HG02759 (cell line): ENCODE measurements at regions not wholly inside any gene's neighbourhood (a gene's known extent, or its start where the extent isn't known, plus 50 kb on each side); places are given as distances from the start of the nearest gene placed in this dataset.
"Not testable (repeated sequence)": the region's sequence is repeated elsewhere in the genome, so short reads cannot be mapped to it uniquely, and the experiment has no call there.

Source experiments
- ATAC-seq: cut with Tn5 transposase; IDR thresholded peaks from one replicate; pipeline ENCODE4 v1.9.1; 2021; ENCODE audit warnings: mild to moderate bottlenecking, moderate library complexity; ENCODE audit not compliant: unreplicated experiment

- no peak for ATAC-seq
These were observed 1350.2 kb upstream of the RAG2 start for GRCh38 chr11:37948258-37948657.

DNA sequence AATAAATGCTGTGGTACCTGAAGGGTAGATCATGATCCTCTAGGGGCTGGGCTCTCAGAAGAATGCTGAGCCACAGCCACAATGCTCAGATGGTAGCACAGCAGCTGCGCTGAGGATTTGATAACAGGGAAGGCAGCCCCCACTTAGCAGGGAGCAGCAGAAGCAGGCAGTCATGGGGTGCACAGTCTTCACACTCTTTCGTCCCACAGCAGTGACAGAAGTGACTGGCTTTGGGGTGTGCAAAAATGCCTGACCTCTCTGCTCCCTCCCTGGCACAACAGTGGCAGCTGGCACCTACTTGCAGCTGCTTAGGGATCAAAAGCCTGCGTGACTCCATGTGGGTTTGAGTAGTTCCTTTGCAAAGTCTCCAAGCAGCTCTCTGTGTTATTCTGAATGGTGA is 1349.8 kb upstream of the RAG2 start:
- ATAC-seq = no peak

- peak; percentile 80 for ATAC-seq
These were observed 1348.2 kb upstream of the RAG2 start for GRCh38 chr11:37946155-37946766.

- ATAC-seq = no peak
These were observed 1344.0 kb upstream of the RAG2 start for GRCh38 chr11:37942081-37942480.

DNA sequence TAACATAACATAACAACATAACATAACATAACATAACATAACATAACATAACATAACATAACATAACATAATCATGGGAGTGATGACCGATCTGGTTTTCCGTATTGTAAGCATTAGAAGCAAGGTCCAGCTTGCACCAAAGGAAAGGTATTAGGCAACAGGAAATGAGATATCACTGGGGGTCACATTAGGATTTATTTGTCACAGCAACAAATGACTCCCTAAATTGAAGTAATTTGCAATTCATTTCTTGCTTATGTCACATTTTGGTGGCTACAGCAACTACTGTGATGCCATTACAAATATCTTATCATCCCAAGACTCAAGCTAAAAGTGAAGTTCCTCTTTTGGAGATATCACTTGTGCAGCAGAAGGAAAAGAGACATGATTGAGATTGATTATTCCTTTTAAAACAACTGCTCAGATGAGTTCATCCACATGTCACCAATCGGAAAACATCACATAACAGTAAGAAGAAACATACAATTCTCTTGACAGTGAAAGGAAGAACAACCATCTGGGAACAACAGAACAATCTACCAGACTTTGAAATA is 1331.1 kb upstream of the RAG2 start:
- ATAC-seq = no peak

DNA sequence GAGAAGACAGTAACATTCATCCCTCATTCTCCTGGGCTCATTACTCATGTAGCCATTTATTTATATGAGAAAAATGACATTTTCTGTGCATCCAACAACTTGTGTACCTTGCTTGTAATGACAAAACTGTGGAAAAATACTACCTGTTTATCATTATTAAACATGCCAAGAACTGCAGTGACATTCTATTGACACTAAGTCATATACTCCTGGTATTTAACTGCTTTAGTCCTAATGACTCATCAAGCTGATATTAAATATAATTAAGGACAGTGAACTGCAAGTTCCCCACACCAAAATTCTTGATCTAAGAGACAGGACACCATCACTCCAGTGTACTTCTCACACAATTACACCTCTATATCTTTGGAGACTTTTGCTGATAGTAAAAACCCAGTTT is 1328.7 kb upstream of the RAG2 start:
- no peak for ATAC-seq

GRCh38 chr11:37916331-37916730 is 1318.3 kb upstream of the RAG2 start:
- no peak for ATAC-seq

DNA sequence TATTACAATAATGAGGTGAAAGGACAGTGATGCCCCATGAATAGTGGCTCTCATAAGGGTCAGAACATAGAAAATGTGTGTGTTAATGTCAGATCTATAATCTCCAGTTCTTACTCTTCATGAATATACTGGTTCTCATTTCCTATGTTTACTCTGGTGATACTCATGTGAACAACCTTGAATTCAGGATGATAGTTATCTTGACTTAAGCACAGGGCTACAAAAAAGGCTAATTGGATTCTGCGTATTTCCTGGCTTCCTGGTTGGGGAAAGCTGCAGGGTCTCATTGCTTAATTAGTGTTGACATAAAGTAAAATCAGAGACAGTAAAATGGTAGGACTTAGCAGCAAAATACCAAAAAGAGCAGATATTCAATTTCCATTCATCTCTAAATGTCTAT is 1316.8 kb upstream of the RAG2 start:
- no peak for ATAC-seq

GRCh38 chr11:37908219-37908548 is 1310.1 kb upstream of the RAG2 start:
- ATAC-seq = no peak

DNA sequence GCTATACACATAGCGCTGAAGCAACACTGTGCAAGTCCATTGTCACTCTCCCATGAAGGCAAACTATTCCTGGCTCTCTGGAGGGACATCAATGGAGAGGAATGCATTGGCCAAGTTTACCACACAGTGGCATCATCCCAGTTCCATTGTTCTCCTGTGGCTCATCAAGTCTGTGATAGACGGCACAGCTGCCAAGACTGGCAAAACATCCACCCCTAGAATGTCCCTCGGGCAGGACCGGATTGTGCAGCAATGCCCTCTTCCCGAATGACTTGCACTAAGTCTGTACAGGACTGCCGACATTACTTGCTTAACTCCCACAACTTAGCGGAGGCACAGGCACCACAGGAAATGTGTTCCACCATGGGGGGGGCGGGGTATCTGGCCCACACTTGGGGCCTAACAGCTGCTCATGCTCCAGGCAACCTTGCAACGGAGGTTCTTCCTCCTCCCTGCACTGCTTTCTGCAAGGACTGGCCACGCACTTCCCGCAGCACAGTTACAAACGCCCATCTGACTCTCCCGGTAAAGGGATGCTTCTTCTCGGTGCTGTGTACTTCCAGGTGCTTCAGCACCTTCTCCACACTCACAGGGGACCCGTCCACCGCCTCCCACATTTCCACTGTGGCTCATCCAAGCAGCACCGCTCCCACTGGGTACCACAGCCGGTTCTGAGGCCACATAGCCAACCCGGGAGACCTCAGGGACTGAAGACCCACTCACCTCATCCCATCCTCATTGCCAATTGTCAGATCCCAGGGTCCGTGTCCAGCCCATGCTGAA is 1309.6 kb upstream of the RAG2 start:
- no peak for ATAC-seq

- ATAC-seq = no peak
These were observed 1307.8 kb upstream of the RAG2 start for GRCh38 chr11:37905707-37906417.

DNA sequence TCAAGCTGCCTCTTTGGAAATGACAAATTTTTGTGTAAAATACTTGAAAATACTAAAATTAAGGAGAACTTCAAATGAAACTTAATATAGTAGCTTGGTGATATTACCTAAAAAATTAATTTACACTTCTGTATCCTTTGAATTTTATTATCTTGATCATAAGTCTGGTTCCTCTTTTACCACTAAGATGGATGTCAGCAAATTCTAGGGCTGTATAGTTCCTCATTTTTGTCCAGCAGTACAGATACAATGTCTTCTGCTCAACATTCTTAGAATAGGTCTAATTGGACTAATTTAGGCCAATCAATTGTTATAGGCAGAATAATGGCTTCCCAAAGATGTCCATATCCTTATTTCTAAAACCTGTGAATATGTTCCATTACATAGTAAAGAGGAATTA is 1298.0 kb upstream of the RAG2 start:
- no peak for ATAC-seq

DNA sequence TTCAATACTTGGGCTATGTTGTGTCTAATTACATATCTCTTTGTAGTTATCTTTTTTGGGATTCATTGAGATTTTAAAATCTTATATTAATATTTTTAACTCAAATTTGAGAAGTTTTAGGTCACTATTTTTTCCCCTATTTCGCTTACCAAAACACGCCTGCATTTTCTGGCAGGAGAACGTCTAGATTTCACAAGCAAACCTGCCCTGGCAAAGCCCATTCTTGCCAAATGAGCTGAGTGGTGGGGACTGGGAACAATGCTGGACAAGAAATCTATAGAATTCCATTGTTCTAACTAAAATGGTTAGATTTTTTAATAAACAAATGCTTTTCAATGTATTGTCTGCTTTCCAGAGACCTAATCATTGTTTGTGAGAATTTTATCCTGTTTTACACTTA is 1283.7 kb upstream of the RAG2 start:
- ATAC-seq = no peak

GRCh38 chr11:37861671-37862070 is 1263.6 kb upstream of the RAG2 start:
- no peak for ATAC-seq

DNA sequence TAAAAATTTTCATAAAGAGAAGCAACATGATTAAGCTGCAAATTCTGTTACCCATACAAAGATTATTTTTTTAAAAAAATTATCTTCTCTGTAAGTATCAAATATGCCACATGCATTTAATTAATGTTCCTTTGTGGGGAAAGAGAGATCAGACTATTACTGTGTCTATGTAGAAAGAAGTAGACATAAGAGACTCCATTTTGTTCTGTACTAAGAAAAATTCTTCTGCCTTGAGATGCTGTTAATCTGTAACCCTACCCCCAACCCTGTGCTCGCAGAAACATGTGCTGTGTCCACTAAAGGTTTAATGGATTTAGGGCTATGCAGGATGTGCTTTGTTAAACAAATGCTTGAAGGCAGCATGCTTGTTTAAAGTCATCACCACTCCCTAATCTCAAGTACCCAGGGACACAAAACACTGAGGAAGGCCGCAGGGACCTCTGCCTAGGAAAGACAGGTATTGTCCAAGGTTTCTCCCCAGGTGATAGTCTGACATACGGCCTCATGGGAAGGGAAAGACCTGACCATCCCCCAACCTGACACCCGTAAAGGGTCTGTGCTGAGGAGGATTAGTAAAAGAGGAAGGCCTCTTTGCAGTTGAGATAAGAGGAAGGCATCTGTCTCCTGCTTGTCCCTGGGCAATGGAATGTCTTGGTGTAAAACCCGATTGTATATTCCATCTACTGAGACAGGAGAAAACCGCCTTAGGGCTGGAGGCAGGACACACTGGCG is 1260.9 kb upstream of the RAG2 start:
- not testable (repeated sequence) for ATAC-seq

DNA sequence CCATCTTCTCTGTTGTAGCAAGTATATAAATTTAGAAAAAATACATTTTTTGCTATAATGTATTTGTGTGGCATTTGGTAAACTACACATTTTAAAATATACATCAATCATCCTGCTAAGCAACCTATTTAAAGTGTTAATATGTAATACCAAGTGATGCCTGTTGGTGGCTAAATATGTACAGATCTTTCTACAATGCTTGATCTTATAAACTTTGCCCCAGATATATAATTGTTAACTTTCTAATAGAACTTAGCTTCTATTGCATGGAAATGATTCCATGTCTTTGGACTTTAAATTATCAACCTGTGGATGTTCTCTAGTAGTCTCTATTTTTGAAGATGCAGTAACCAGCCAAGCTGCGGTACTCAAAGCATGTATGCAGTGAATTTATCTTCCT is 1260.4 kb upstream of the RAG2 start:
- no peak for ATAC-seq

DNA sequence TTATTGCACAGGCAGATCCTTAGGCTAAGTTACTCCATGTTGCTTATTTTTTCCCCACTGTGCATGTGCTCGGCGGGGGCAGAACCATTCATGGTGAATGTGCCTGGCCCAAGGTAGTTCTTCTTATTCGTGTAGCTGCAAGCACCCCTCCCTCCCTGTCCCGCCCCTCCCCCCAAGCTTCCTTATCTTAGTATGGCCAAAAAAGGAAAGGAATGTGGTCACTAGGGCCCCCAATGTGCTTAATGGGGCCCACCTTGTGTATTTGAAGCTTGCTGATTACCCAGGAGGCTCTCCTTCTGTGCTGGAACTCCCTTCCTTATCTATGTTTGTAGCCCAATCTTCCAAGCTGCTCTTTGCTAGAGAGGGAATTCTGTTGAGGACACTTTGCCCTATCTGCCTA is 1259.7 kb upstream of the RAG2 start:
- no peak for ATAC-seq

- ATAC-seq = no peak
These were observed 1251.7 kb upstream of the RAG2 start for GRCh38 chr11:37849706-37850105.

GRCh38 chr11:37843603-37844002 is 1245.6 kb upstream of the RAG2 start:
- no peak for ATAC-seq

GRCh38 chr11:37841016-37841415 is 1243.0 kb upstream of the RAG2 start:
- no peak for ATAC-seq

DNA sequence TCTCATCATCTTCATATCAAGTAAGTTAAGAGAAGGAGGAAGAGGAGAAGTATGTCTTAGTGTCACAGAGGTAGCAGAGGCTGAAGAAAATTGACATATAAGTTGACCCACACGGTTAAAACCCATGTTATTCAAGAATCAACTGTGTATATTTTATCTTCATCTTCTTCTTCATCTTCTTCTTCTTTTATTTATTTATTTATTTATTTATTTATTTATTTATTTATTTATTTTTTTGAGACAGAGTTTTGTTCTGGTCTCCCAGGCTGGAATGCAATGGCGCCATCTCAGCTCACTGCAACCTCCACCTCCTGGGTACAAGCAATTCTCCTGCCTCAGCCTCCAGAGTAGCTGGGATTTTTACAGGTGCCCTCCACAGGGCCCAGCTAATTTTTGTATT is 1242.3 kb upstream of the RAG2 start:
- ATAC-seq = not testable (repeated sequence)
